C4-2B (cell line): ENCODE measurements at regions not wholly inside any gene's neighbourhood (a gene's known extent, or its start where the extent isn't known, plus 50 kb on each side); places are given as distances from the start of the nearest gene placed in this dataset.

Experiments
- CTCF ChIP-seq: fragments of 450-650 bp; conservative IDR thresholded peaks from 2 replicates; pipeline ENCODE4 v1.5.1; 2017; ENCODE audit warnings: mild to moderate bottlenecking
- ZFX ChIP-seq: fragments of 450-650 bp; IDR thresholded peaks from 2 replicates; pipeline ENCODE4 v1.6.1; 2017

- no peak for TF ChIP-seq CTCF
- TF ChIP-seq ZFX: no peak
These were observed 578.7 kb downstream of the ADCYAP1 start for GRCh38 chr18:1483385-1483784.
